HG03095 (cell line): ENCODE measurements at regions not wholly inside any gene's neighbourhood (a gene's known extent, or its start where the extent isn't known, plus 50 kb on each side); places are given as distances from the start of the nearest gene placed in this dataset.
"Not testable (repeated sequence)": the region's sequence is repeated elsewhere in the genome, so short reads cannot be mapped to it uniquely, and the experiment has no call there.

Experiments
- ATAC-seq: cut with Tn5 transposase; IDR thresholded peaks from one replicate; pipeline ENCODE4 v1.9.1; 2021; ENCODE audit warnings: moderate library complexity; ENCODE audit not compliant: unreplicated experiment

- no peak for ATAC-seq
Observed at GRCh38 chr6:27049863-27050781, 197.4 kb upstream of the PRSS16 start.

- not testable (repeated sequence) for ATAC-seq
Observed at GRCh38 chr6:27052082-27052730, 195.3 kb upstream of the PRSS16 start.

GRCh38 chr6:27052731-27053082 lies 194.8 kb upstream of the PRSS16 start:
- no peak for ATAC-seq

GRCh38 chr6:27053738-27054137 lies 193.8 kb upstream of the PRSS16 start:
- ATAC-seq, result no peak

- ATAC-seq, result no peak
Observed at GRCh38 chr6:27056615-27057014, 190.9 kb upstream of the PRSS16 start.

GRCh38 chr6:27059621-27060425 lies 187.7 kb upstream of the PRSS16 start:
- ATAC-seq, result no peak

GRCh38 chr6:27061235-27061993 lies 186.1 kb upstream of the PRSS16 start:
- ATAC-seq, result no peak

- ATAC-seq, result no peak
Observed at GRCh38 chr6:27062755-27063154, 184.7 kb upstream of the PRSS16 start.

- ATAC-seq, result no peak
Observed at GRCh38 chr6:27065183-27065582, 182.3 kb upstream of the PRSS16 start.

- ATAC-seq, result no peak
Observed at GRCh38 chr6:27066381-27066780, 181.1 kb upstream of the PRSS16 start.

- no peak for ATAC-seq
Observed at GRCh38 chr6:27066802-27067201, 180.7 kb upstream of the PRSS16 start.

- ATAC-seq, result no peak
Observed at GRCh38 chr6:27073441-27073840, 174.1 kb upstream of the PRSS16 start.

GRCh38 chr6:27076116-27076515 lies 171.4 kb upstream of the PRSS16 start:
- ATAC-seq, result no peak

GRCh38 chr6:27078734-27079357 lies 168.7 kb upstream of the PRSS16 start:
- peak; percentile 75 for ATAC-seq

GRCh38 chr6:27081188-27081587 lies 166.3 kb upstream of the PRSS16 start:
- ATAC-seq, result no peak

- no peak for ATAC-seq
Observed at GRCh38 chr6:27081931-27082330, 165.6 kb upstream of the PRSS16 start.

GRCh38 chr6:27088068-27088467 lies 159.4 kb upstream of the PRSS16 start:
- ATAC-seq, result no peak

- no peak for ATAC-seq
Observed at GRCh38 chr6:27091661-27092315, 155.7 kb upstream of the PRSS16 start.

GRCh38 chr6:27092316-27092692 lies 155.2 kb upstream of the PRSS16 start:
- ATAC-seq, result no peak

- no peak for ATAC-seq
Observed at GRCh38 chr6:27095914-27096313, 151.6 kb upstream of the PRSS16 start.
